Smooth muscle cell (in vitro differentiated cells): ENCODE measurements at regions not wholly inside any gene's neighbourhood (a gene's known extent, or its start where the extent isn't known, plus 50 kb on each side); places are given as distances from the start of the nearest gene placed in this dataset.
A peak's percentile ranks its signal among the peaks of the same experiment; 100 is the strongest.

Source experiments
- DNase-seq: peaks from one replicate; lab custom pipeline; 2025; ENCODE audit not compliant: unreplicated experiment; lab: John Stamatoyannopoulos, UW
- H2AFZ ChIP-seq: fragments of 200-600 bp; sonication (generic); 2 replicates; pipeline ENCODE4 v1.6.0; 2016; ENCODE audit warnings: antibody characterized with exemption, low read depth, mild to moderate bottlenecking
- H3F3A ChIP-seq: fragments of 200-600 bp; sonication (generic); 2 replicates; pipeline ENCODE4 v1.6.0; 2017; ENCODE audit warnings: antibody characterized with exemption, low read depth
- H3K27ac ChIP-seq: fragments of 200-600 bp; sonication (generic); 2 replicates; pipeline ENCODE4 v1.5.1; 2016; ENCODE audit warnings: low read depth, mild to moderate bottlenecking
- H3K27me3 ChIP-seq: fragments of 200-600 bp; sonication (generic); 2 replicates; pipeline ENCODE4 v1.6.1; 2016; ENCODE audit warnings: low read depth, mild to moderate bottlenecking
- H3K36me3 ChIP-seq: fragments of 200-600 bp; sonication (generic); 2 replicates; pipeline ENCODE4 v1.5.1; 2016; ENCODE audit warnings: low read depth
- H3K4me1 ChIP-seq: fragments of 200-600 bp; sonication (generic); 2 replicates; pipeline ENCODE4 v1.5.1; 2016; ENCODE audit warnings: low read depth
- H3K4me2 ChIP-seq: fragments of 200-600 bp; sonication (generic); 2 replicates; pipeline ENCODE4 v1.6.0; 2016; ENCODE audit warnings: mild to moderate bottlenecking
- H3K4me3 ChIP-seq: fragments of 200-600 bp; sonication (generic); 2 replicates; pipeline ENCODE4 v1.5.1; 2016; ENCODE audit warnings: mild to moderate bottlenecking
- H3K79me2 ChIP-seq: fragments of 200-600 bp; sonication (generic); 2 replicates; pipeline ENCODE4 v1.6.0; 2016; ENCODE audit warnings: low read depth, mild to moderate bottlenecking
- H3K9ac ChIP-seq: fragments of 200-600 bp; sonication (generic); 2 replicates; pipeline ENCODE4 v1.6.0; 2016; ENCODE audit warnings: low read depth
- H3K9me3 ChIP-seq: fragments of 200-600 bp; sonication (generic); replicated peaks from 2 replicates; pipeline ENCODE4 v1.5.1; 2016; ENCODE audit warnings: low read depth
- H4K20me1 ChIP-seq: fragments of 200-600 bp; sonication (generic); 2 replicates; pipeline ENCODE4 v1.6.0; 2016; ENCODE audit warnings: low read depth
- WGBS: methylation state at CpG from one replicate; pipeline ENCODE4 v1.1.7; 2016; ENCODE audit warnings: low lambda C conversion rate; 5-methylcytosine and 5-hydroxymethylcytosine counted together
- TF ChIP-seq, protein P1 (sequence below): fragments of 200-600 bp; sonication (generic); IDR thresholded peaks from 2 replicates; pipeline ENCODE4 v1.5.1; 2017; ENCODE audit warnings: borderline replicate concordance, mild to moderate bottlenecking, antibody characterized with exemption; ENCODE audit not compliant: insufficient read depth, poor library complexity, severe bottlenecking

DNA sequence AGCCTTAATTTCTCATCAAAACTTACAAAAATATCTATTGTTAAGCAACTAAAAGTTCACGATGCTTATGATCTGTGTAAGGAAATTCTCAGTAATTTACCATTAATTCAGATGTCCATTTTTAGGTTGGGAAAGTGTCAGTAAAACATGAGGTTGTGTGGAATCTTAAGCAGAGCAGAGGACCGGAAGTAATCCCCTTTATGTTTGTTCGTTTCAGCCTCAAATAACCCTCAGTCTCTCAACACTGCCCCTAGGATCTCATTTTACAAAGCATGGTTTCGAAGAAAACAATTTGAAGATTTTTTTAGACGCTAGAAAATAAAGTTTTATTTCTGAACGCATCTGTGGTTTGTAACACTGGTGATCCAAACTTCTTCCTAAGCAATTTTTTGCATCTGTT, 504.2 kb downstream of the MAT2B start:
- H3K36me3 ChIP-seq: no peaks in the 10 kb centered on the region
- no peaks in the 10 kb centered on the region for H3K9me3 ChIP-seq
- H3K27me3 ChIP-seq: no peaks in the 10 kb centered on the region
- no peak overlapping the region for H2AFZ ChIP-seq
- H3K4me2 ChIP-seq: no peak overlapping the region
- H4K20me1 ChIP-seq: no peaks in the 10 kb centered on the region
- peaks cover 7% of the 10 kb centered on the region for H3K4me1 ChIP-seq
- H3K4me3 ChIP-seq: no peak overlapping the region
- no peaks in the 10 kb centered on the region for H3F3A ChIP-seq
- no peaks in the 10 kb centered on the region for H3K79me2 ChIP-seq
- H3K9ac ChIP-seq: no peak overlapping the region
- H3K27ac ChIP-seq: no peak overlapping the region
- 87% methylated on average over 6 of the region's 6 CpGs for WGBS
- DNase-seq: no peak
- TF ChIP-seq, protein P1, sequence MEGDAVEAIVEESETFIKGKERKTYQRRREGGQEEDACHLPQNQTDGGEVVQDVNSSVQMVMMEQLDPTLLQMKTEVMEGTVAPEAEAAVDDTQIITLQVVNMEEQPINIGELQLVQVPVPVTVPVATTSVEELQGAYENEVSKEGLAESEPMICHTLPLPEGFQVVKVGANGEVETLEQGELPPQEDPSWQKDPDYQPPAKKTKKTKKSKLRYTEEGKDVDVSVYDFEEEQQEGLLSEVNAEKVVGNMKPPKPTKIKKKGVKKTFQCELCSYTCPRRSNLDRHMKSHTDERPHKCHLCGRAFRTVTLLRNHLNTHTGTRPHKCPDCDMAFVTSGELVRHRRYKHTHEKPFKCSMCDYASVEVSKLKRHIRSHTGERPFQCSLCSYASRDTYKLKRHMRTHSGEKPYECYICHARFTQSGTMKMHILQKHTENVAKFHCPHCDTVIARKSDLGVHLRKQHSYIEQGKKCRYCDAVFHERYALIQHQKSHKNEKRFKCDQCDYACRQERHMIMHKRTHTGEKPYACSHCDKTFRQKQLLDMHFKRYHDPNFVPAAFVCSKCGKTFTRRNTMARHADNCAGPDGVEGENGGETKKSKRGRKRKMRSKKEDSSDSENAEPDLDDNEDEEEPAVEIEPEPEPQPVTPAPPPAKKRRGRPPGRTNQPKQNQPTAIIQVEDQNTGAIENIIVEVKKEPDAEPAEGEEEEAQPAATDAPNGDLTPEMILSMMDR: no peak

DNA sequence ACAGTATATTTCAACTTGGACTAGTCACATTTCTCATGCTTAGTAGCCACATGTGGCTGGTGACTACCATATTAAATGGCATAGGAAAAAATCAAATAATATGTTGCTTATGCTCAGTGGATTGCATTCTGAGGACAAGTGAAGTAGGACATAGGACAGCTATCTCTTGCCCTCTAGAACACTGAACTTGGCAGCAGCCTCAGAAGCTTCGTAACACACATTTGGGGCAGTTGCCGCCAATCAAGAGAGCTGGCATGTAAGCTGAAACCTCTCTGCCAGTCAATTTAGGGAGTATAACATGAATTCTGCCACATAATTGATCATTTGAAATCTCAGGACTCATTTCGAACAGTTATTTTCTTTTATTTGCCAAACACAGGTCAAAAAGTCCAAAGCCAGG, 505.5 kb downstream of the MAT2B start:
- TF ChIP-seq, protein P1: no peak
- no peak overlapping the region for H3K27ac ChIP-seq
- no peaks in the 10 kb centered on the region for H3K36me3 ChIP-seq
- no peaks in the 10 kb centered on the region for H3K9me3 ChIP-seq
- H3F3A ChIP-seq: no peaks in the 10 kb centered on the region
- 93% methylated on average over 3 of the region's 3 CpGs for WGBS
- H4K20me1 ChIP-seq: no peaks in the 10 kb centered on the region
- H3K79me2 ChIP-seq: no peaks in the 10 kb centered on the region
- H2AFZ ChIP-seq: no peak overlapping the region
- no peaks in the 10 kb centered on the region for H3K27me3 ChIP-seq
- no peak overlapping the region for H3K4me3 ChIP-seq
- H3K4me1 ChIP-seq: peaks cover 7% of the 10 kb centered on the region
- H3K4me2 ChIP-seq: no peak overlapping the region
- DNase-seq: no peak
- no peak overlapping the region for H3K9ac ChIP-seq

GRCh38 chr5:164012371-164012770, 507.0 kb downstream of the MAT2B start:
- 71% methylated on average over 4 of the region's 4 CpGs for WGBS
- Histone ChIP-seq H3K4me1 (peaks cover 7% of the 10 kb centered on the region), H3K27me3 (no peaks in the 10 kb centered on the region), H3K4me2 (no peak overlapping the region), H4K20me1 (no peaks in the 10 kb centered on the region), H3K36me3 (no peaks in the 10 kb centered on the region), H3K27ac (no peak overlapping the region), H3K4me3 (no peak overlapping the region), H3K9ac (no peak overlapping the region), H2AFZ (no peak overlapping the region), H3K9me3 (no peaks in the 10 kb centered on the region), H3K79me2 (no peaks in the 10 kb centered on the region), H3F3A (no peaks in the 10 kb centered on the region)
- TF ChIP-seq, protein P1: no peak
- DNase-seq: no peak

DNA sequence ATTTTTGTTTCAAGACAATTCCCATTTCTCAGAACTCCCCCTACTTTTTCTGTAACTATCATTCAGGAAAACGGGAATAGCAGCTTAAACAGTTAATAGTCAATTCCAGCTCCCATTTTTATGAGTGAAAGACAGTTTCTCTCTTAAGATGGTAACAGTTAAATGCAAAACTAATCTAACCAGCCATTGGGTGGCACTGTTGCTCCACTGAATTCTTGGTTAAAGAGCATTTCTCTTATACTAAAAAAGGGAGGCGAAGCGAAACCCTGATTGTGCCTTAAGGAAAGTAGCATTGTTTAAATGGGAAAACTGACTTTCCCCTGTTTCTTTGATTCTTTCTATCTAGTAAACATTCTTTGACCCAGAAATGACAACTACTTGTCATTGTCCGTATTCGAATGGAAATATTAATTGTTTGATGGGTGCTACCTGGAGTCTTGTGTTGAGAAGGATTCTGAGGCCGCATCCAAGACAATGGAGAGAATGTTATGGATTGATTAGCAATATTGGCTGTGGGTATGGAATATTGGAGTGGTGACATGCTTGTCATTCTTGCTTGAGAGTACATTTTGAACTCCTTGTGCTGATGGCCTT, 507.8 kb downstream of the MAT2B start:
- H4K20me1 ChIP-seq: no peaks in the 10 kb centered on the region
- TF ChIP-seq, protein P1: peak; percentile 70
- H3K9ac ChIP-seq: no peak overlapping the region
- no peak overlapping the region for H3K4me3 ChIP-seq
- H3K27ac ChIP-seq: no peak overlapping the region
- no peak overlapping the region for H3K4me2 ChIP-seq
- no peaks in the 10 kb centered on the region for H3K9me3 ChIP-seq
- WGBS: 57% methylated on average over 6 of the region's 6 CpGs
- no peaks in the 10 kb centered on the region for H3F3A ChIP-seq
- DNase-seq: no peak
- no peaks in the 10 kb centered on the region for H3K27me3 ChIP-seq
- H3K79me2 ChIP-seq: no peaks in the 10 kb centered on the region
- H2AFZ ChIP-seq: no peak overlapping the region
- peaks cover 7% of the 10 kb centered on the region for H3K4me1 ChIP-seq
- H3K36me3 ChIP-seq: no peaks in the 10 kb centered on the region
